ENCODE measurements at regions not wholly inside any gene's neighbourhood (a gene's known extent, or its start where the extent isn't known, plus 50 kb on each side); places are given as distances from the start of the nearest gene placed in this dataset.

DNA sequence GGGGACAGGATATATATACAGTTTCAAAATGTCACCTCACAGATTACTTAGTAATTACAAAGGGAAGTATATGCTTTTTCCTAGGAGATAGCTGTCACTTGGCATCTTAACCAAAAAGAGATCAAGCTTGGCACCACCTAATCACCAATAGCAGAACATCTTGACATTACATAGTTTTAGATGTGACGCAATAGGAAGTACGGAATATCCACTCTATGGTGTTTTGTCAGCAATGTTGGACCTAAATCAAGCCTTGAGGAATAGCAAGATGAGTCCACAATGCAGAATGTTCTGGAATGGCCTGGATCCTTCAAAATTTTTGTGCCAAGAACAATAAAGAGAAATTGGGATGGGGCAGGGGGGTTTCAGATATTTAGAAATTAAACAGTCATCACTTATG is 1488.2 kb downstream of the FSTL5 start:
- CTCF ChIA-PET: no interaction called here
- TF ChIP-seq SMAD3 (CRISPR knock-in tag; IDR thresholded peaks at IDR 0.05; ENCODE audit: borderline replicate concordance): no peak
- no peak for TF ChIP-seq GABPB1 (CRISPR knock-in tag; IDR thresholded peaks at IDR 0.05)
- TF ChIP-seq, protein P1, sequence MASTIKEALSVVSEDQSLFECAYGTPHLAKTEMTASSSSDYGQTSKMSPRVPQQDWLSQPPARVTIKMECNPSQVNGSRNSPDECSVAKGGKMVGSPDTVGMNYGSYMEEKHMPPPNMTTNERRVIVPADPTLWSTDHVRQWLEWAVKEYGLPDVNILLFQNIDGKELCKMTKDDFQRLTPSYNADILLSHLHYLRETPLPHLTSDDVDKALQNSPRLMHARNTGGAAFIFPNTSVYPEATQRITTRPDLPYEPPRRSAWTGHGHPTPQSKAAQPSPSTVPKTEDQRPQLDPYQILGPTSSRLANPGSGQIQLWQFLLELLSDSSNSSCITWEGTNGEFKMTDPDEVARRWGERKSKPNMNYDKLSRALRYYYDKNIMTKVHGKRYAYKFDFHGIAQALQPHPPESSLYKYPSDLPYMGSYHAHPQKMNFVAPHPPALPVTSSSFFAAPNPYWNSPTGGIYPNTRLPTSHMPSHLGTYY (CRISPR knock-in tag; IDR thresholded peaks at IDR 0.05): no peak
- no peaks in the 10 kb centered on the region for H3K4me1 Mint-ChIP-seq
- no peak overlapping the region for H3K4me3 Mint-ChIP-seq
- no peaks in the 10 kb centered on the region for H3K27me3 Mint-ChIP-seq (ENCODE audit: low read depth)
- POLR2A ChIA-PET: no interaction called here
- no peak for DNase-seq (ENCODE audit: low spot score)
- no peak for ATAC-seq
- no peaks in the 10 kb centered on the region for H3K36me3 Mint-ChIP-seq
- H3K27ac Mint-ChIP-seq: no peak overlapping the region
- peaks cover 16% of the 10 kb centered on the region for H3K9me3 Mint-ChIP-seq

DNA sequence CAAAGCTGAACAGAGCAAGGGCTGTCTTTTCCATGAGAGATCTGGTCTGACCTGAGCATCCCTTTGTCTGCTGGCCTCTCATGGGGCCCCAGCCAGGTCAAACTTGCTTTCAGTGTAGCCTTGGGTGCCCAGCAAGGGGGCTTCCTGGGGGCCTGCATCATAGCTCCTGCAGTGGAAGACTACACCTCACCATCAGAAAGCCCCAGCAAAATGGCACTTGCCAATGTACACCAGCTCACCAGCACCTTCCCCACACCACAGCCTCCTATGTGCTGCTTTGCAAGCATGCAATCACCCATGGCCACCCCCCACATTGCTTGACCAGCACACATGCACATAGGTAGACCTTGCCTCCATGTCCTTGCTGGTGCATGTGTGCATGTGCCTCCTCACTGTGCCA is 1478.1 kb downstream of the FSTL5 start:
- POLR2A ChIA-PET: no interaction called here
- H3K27me3 Mint-ChIP-seq (ENCODE audit: low read depth): no peaks in the 10 kb centered on the region; the same call in 1 of the 2 replicates
- no peak overlapping the region for H3K4me3 Mint-ChIP-seq
- peaks cover 24% of the 10 kb centered on the region for H3K9me3 Mint-ChIP-seq
- DNase-seq (ENCODE audit: low spot score) (no peak), ATAC-seq (no peak)
- H3K27ac Mint-ChIP-seq: no peak overlapping the region
- CTCF ChIA-PET: no interaction called here
- TF ChIP-seq GABPB1 (CRISPR knock-in tag; IDR thresholded peaks at IDR 0.05) (no peak), ZNF396 (CRISPR knock-in tag; IDR thresholded peaks at IDR 0.05; ENCODE audit: borderline replicate concordance) (no peak)
- TF ChIP-seq, protein P2, sequence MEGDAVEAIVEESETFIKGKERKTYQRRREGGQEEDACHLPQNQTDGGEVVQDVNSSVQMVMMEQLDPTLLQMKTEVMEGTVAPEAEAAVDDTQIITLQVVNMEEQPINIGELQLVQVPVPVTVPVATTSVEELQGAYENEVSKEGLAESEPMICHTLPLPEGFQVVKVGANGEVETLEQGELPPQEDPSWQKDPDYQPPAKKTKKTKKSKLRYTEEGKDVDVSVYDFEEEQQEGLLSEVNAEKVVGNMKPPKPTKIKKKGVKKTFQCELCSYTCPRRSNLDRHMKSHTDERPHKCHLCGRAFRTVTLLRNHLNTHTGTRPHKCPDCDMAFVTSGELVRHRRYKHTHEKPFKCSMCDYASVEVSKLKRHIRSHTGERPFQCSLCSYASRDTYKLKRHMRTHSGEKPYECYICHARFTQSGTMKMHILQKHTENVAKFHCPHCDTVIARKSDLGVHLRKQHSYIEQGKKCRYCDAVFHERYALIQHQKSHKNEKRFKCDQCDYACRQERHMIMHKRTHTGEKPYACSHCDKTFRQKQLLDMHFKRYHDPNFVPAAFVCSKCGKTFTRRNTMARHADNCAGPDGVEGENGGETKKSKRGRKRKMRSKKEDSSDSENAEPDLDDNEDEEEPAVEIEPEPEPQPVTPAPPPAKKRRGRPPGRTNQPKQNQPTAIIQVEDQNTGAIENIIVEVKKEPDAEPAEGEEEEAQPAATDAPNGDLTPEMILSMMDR (IDR thresholded peaks at IDR 0.05): no peak
- TF ChIP-seq, protein P3, sequence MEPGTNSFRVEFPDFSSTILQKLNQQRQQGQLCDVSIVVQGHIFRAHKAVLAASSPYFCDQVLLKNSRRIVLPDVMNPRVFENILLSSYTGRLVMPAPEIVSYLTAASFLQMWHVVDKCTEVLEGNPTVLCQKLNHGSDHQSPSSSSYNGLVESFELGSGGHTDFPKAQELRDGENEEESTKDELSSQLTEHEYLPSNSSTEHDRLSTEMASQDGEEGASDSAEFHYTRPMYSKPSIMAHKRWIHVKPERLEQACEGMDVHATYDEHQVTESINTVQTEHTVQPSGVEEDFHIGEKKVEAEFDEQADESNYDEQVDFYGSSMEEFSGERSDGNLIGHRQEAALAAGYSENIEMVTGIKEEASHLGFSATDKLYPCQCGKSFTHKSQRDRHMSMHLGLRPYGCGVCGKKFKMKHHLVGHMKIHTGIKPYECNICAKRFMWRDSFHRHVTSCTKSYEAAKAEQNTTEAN (CRISPR knock-in tag; IDR thresholded peaks at IDR 0.05): no peak
- H3K4me1 Mint-ChIP-seq: no peaks in the 10 kb centered on the region
- H3K36me3 Mint-ChIP-seq: no peaks in the 10 kb centered on the region

DNA sequence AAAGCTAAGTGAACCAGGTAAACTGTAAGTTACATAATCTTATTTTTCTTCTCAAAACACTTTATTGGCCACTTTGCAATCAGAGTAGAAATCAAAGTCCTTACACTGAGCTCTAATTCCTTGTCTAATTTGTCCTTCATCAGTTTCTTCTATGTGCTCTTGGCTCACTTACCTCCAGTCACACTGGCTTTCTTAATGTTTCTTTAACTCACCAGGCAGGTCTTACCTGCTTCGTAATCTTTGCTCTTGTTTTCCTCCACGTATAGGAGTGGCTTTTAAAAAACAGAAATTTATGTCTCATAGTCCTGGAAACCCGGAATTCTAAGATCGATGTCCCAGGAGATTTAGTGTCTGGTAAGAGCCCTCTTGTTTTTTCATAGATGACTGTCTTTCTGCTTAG is 1462.1 kb downstream of the FSTL5 start:
- peaks cover 11% of the 10 kb centered on the region for H3K9me3 Mint-ChIP-seq

More for the DNA sequence above, 1462.1 kb downstream of the FSTL5 start:
- Mint-ChIP-seq H3K4me3 (no peak overlapping the region), H3K27ac (no peak overlapping the region), H3K4me1 (no peaks in the 10 kb centered on the region), H3K27me3 (ENCODE audit: low read depth) (no peaks in the 10 kb centered on the region), H3K36me3 (no peaks in the 10 kb centered on the region)
- TF ChIP-seq, protein P4, sequence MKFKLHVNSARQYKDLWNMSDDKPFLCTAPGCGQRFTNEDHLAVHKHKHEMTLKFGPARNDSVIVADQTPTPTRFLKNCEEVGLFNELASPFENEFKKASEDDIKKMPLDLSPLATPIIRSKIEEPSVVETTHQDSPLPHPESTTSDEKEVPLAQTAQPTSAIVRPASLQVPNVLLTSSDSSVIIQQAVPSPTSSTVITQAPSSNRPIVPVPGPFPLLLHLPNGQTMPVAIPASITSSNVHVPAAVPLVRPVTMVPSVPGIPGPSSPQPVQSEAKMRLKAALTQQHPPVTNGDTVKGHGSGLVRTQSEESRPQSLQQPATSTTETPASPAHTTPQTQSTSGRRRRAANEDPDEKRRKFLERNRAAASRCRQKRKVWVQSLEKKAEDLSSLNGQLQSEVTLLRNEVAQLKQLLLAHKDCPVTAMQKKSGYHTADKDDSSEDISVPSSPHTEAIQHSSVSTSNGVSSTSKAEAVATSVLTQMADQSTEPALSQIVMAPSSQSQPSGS (CRISPR knock-in tag; IDR thresholded peaks at IDR 0.05; ENCODE audit: borderline replicate concordance, low read depth): no peak
- TF ChIP-seq, protein P5, sequence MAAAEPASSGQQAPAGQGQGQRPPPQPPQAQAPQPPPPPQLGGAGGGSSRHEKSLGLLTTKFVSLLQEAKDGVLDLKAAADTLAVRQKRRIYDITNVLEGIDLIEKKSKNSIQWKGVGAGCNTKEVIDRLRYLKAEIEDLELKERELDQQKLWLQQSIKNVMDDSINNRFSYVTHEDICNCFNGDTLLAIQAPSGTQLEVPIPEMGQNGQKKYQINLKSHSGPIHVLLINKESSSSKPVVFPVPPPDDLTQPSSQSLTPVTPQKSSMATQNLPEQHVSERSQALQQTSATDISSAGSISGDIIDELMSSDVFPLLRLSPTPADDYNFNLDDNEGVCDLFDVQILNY (CRISPR knock-in tag; IDR thresholded peaks at IDR 0.05): no peak
- TF ChIP-seq SP1 (CRISPR knock-in tag; conservative IDR thresholded peaks at IDR 0.05) (no peak), RELA (CRISPR knock-in tag; IDR thresholded peaks at IDR 0.05; ENCODE audit: borderline replicate concordance) (no peak), TP53 (CRISPR knock-in tag; IDR thresholded peaks at IDR 0.05) (no peak), NR3C1 (CRISPR knock-in tag; conservative IDR thresholded peaks at IDR 0.05; ENCODE audit: low read depth) (no peak), GRHL2 (CRISPR knock-in tag; IDR thresholded peaks at IDR 0.05; ENCODE audit: insufficient replicate concordance, severe bottlenecking) (no peak), ZNF396 (CRISPR knock-in tag; IDR thresholded peaks at IDR 0.05; ENCODE audit: borderline replicate concordance) (no peak), CREB1 (CRISPR knock-in tag; IDR thresholded peaks at IDR 0.05) (no peak), NR2C2 (CRISPR knock-in tag; IDR thresholded peaks at IDR 0.05) (no peak)
- TF ChIP-seq, protein P6, sequence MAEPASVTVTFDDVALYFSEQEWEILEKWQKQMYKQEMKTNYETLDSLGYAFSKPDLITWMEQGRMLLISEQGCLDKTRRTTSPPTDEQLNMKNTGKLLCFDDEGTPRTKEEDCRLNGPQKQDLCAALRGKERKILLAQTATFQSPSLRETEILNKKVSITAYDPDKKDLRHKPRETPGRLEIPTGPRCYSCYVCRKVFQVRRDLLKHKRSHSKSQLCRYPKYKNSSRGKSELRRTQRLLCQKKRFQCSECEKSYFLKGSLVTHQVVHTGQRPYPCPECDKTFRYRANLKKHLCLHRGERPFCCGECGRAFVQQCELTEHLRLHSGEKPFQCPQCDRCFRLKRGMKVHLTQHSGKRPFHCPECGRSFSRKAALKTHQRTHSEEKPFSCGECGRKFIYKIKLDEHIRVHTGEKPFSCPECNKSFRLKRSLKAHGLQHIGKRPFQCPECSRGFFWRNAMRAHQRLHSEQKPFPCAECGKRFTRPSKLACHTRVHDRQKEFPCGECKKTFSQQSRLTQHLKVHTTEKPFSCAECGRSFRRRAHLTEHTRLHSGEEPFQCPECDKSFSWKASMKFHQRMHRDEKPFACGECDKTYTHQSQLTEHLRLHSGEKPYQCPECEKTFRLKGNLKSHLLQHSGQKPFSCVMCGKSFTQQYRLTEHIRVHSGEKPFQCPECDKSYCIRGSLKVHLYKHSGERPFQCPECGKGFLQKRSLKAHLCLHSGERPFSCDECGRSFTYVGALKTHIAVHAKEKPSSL (CRISPR knock-in tag; conservative IDR thresholded peaks at IDR 0.05): no peak
- TF ChIP-seq, protein P7, sequence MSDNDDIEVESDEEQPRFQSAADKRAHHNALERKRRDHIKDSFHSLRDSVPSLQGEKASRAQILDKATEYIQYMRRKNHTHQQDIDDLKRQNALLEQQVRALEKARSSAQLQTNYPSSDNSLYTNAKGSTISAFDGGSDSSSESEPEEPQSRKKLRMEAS (CRISPR knock-in tag; IDR thresholded peaks at IDR 0.05): no peak
- TF ChIP-seq, protein P8, sequence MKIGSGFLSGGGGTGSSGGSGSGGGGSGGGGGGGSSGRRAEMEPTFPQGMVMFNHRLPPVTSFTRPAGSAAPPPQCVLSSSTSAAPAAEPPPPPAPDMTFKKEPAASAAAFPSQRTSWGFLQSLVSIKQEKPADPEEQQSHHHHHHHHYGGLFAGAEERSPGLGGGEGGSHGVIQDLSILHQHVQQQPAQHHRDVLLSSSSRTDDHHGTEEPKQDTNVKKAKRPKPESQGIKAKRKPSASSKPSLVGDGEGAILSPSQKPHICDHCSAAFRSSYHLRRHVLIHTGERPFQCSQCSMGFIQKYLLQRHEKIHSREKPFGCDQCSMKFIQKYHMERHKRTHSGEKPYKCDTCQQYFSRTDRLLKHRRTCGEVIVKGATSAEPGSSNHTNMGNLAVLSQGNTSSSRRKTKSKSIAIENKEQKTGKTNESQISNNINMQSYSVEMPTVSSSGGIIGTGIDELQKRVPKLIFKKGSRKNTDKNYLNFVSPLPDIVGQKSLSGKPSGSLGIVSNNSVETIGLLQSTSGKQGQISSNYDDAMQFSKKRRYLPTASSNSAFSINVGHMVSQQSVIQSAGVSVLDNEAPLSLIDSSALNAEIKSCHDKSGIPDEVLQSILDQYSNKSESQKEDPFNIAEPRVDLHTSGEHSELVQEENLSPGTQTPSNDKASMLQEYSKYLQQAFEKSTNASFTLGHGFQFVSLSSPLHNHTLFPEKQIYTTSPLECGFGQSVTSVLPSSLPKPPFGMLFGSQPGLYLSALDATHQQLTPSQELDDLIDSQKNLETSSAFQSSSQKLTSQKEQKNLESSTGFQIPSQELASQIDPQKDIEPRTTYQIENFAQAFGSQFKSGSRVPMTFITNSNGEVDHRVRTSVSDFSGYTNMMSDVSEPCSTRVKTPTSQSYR (CRISPR knock-in tag; IDR thresholded peaks at IDR 0.05): no peak
- DNase-seq (ENCODE audit: low spot score) (no peak), ATAC-seq (no peak)
- ChIA-PET CTCF (no interaction called here), POLR2A (no interaction called here)

Data from WTC11 (cell line).